B cell (primary cell): ENCODE measurements at regions not wholly inside any gene's neighbourhood (a gene's known extent, or its start where the extent isn't known, plus 50 kb on each side); places are given as distances from the start of the nearest gene placed in this dataset.
"Not testable (repeated sequence)": the region's sequence is repeated elsewhere in the genome, so short reads cannot be mapped to it uniquely, and the experiment has no call there.

ENCODE experiments used
- ATAC-seq: fragments of 200-7000 bp; cut with Tn5 transposase; one replicate; pipeline ENCODE4 v1.10.0; 2021; ENCODE audit warnings: low read depth, mild to moderate bottlenecking, moderate number of reproducible peaks, moderate library complexity
- CTCF ChIA-PET: fragments of 350-600 bp; sonication (Branson Sonifier 250); formaldehyde crosslinking; loops from one replicate; lab custom pipeline; 2021; ENCODE audit warnings: antibody characterized with exemption, inconsistent platforms; lab: Charles Lee
- POLR2A ChIA-PET: fragments of 350-600 bp; sonication (Branson Sonifier 250); formaldehyde crosslinking; loops from one replicate; lab custom pipeline; 2021; ENCODE audit warnings: antibody characterized with exemption; lab: Charles Lee
- DNase-seq: peaks from one replicate; pipeline ENCODE4 v3.0.0; 2013
- H2AFZ ChIP-seq: 2 replicates; pipeline ENCODE4 v1.6.1; 2012; ENCODE audit warnings: mild to moderate bottlenecking, low read depth, low read length; ENCODE audit not compliant: insufficient read depth, poor library complexity, severe bottlenecking
- H3K27ac ChIP-seq, 2 donors: 1 replicate in 1 of 2; 2 replicates in 1 of 2; pipeline ENCODE4 v1.5.1; 2012 to 2013; ENCODE audit warnings: low read length in 2 of 2, mild to moderate bottlenecking in 2 of 2, moderate library complexity in 1 of 2
- H3K27me3 ChIP-seq, 4 experiments: fragments of 200-600 bp in 1 of 4; sonication (generic) in 1 of 4; replicated peaks in 1 of 4; 1 replicate in 2 of 4; 2 replicates in 2 of 4; pipeline versions ENCODE4 v1.6.1 to v1.7.0; 2013 to 2016; ENCODE audit warnings: low read length in 3 of 4, mild to moderate bottlenecking in 2 of 4, mixed read lengths in 1 of 4, moderate library complexity in 1 of 4; ENCODE audit not compliant: insufficient read depth in 4 of 4, control insufficient read depth in 3 of 4; ENCODE audit errors: control extremely low read depth in 1 of 4
- H3K36me3 ChIP-seq, 2 experiments: replicated peaks in 1 of 2; 1 replicate in 1 of 2; 2 replicates in 1 of 2; pipeline versions ENCODE4 v1.6.1 to v1.7.1; 2013; ENCODE audit warnings: low read length in 1 of 2; ENCODE audit not compliant: insufficient read depth in 2 of 2, control insufficient read depth in 1 of 2; ENCODE audit errors: control extremely low read depth in 1 of 2, extremely low read depth in 1 of 2
- H3K4me1 ChIP-seq, 2 donors: fragments of 200-600 bp in 1 of 2; sonication (generic) in 1 of 2; 1 replicate in 1 of 2; 2 replicates in 1 of 2; pipeline versions ENCODE4 v1.5.1 to v1.6.1; 2013 to 2017; ENCODE audit warnings: low read length in 2 of 2; ENCODE audit not compliant: control insufficient read depth in 2 of 2, insufficient read depth in 2 of 2
- H3K4me2 ChIP-seq: replicated peaks from 2 replicates; pipeline ENCODE3; 2012; ENCODE audit warnings: mild to moderate bottlenecking, low read depth, low read length; ENCODE audit not compliant: poor library complexity, severe bottlenecking
- H3K4me3 ChIP-seq, 5 experiments: fragments of 200-600 bp in 1 of 5; sonication (generic) in 1 of 5; 1 replicate in 3 of 5; 2 replicates in 2 of 5; pipeline versions ENCODE4 v1.5.1 to v1.7.0; 2011 to 2016; ENCODE audit warnings: low read length in 4 of 5, mild to moderate bottlenecking in 4 of 5, low read depth in 2 of 5, control low read depth in 1 of 5, moderate library complexity in 1 of 5; ENCODE audit not compliant: insufficient read depth in 1 of 5; ENCODE audit errors: control extremely low read depth in 1 of 5, extremely low read depth in 1 of 5
- H3K79me2 ChIP-seq: fragments of 200-600 bp; sonication (generic); one replicate; pipeline ENCODE4 v1.6.0; 2016; ENCODE audit warnings: low read length; ENCODE audit not compliant: control insufficient read depth, insufficient read depth
- H3K9ac ChIP-seq: fragments of 200-600 bp; sonication (generic); 2 replicates; pipeline ENCODE4 v1.6.1; 2017; ENCODE audit warnings: mild to moderate bottlenecking, low read length, moderate library complexity
- H3K9me3 ChIP-seq, 3 donors: one replicate each; pipeline versions ENCODE4 v1.6.1 to v1.7.1; 2013; ENCODE audit warnings: low read length in 2 of 3; ENCODE audit not compliant: control insufficient read depth in 2 of 3, insufficient read depth in 1 of 3; ENCODE audit errors: control extremely low read depth in 1 of 3
- H4K20me1 ChIP-seq: 2 replicates; pipeline ENCODE4 v1.6.0; 2012; ENCODE audit warnings: mild to moderate bottlenecking, low read length; ENCODE audit not compliant: insufficient read depth, control insufficient read depth, poor library complexity, severe bottlenecking
- H3K27ac Mint-ChIP-seq: one replicate; pipeline ENCODE4 v1.8.0; 2021; ENCODE audit warnings: mixed read lengths
- H3K27me3 Mint-ChIP-seq: one replicate; pipeline ENCODE4 v1.8.0; 2021; ENCODE audit warnings: mixed read lengths
- H3K4me1 Mint-ChIP-seq: one replicate; pipeline ENCODE4 v1.8.0; 2021; ENCODE audit warnings: mixed read lengths
- H3K4me3 Mint-ChIP-seq: one replicate; pipeline ENCODE4 v1.8.0; 2021; ENCODE audit warnings: mixed read lengths
- H3K9me3 Mint-ChIP-seq: one replicate; pipeline ENCODE4 v1.8.0; 2022; ENCODE audit warnings: mixed read lengths; ENCODE audit not compliant: insufficient read depth
- EZH2 ChIP-seq: IDR thresholded peaks from 2 replicates; pipeline ENCODE4 v1.6.1; 2012; ENCODE audit warnings: borderline replicate concordance, low read depth, mild to moderate bottlenecking, moderate library complexity, low read length; ENCODE audit not compliant: insufficient read depth, poor library complexity, severe bottlenecking
- WGBS: methylation state at CpG from one replicate; pipeline ENCODE4 v1.1.5; 2013; ENCODE audit warnings: missing lambda C conversion rate; ENCODE audit not compliant: insufficient coverage; 5-methylcytosine and 5-hydroxymethylcytosine counted together
- intact Hi-C: fragments of 100-400 bp; cut with micrococcal nuclease; formaldehyde crosslinking; loops from one replicate; pipeline ENCODE4 v1.10.0; 2022
- TF ChIP-seq, protein P1 (sequence below): fragments of 200-600 bp; IDR thresholded peaks from one replicate; pipeline ENCODE4 v1.8.0; 2022; ENCODE audit warnings: antibody characterized with exemption, mild to moderate bottlenecking

DNA sequence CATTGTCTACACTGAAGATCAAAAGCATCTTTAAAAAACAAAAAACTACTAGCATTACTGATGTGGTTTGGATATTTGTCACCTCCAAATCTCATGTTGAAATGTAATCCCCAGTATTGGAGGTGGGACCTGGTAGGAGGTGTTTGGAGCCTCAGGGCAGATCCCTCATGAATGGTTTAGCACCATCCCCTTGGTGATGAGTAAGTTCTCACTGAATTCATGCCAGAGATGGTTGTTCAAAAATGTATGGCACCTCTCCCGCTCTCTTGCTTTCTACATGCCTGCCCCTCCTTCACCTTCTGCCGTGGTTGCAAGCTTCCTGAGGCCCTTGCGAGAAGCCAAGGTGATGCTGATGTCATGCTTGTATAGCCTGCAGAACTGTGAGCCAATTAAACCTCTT, 136.6 kb upstream of the FHIT start:
- Histone ChIP-seq H3K4me2 (no peak overlapping the region), H3K27me3 (no peaks in the 10 kb centered on the region), H4K20me1 (no peaks in the 10 kb centered on the region), H3K4me1 (no peaks in the 10 kb centered on the region), H3K79me2 (no peaks in the 10 kb centered on the region), H3K36me3 (no peaks in the 10 kb centered on the region), H3K4me3 (no peak overlapping the region), H3K9ac (no peak overlapping the region), H2AFZ (no peak overlapping the region), H3K27ac (no peak overlapping the region), H3K9me3 (peaks cover 0 to 8% (median 1%) of the 10 kb centered on the region in 3 donors)
- POLR2A ChIA-PET: no interaction called here
- DNase-seq (no peak), ATAC-seq (no peak)
- Mint-ChIP-seq H3K4me3 (no peak overlapping the region), H3K27me3 (peaks cover under 1% of the 10 kb centered on the region), H3K9me3 (no peaks in the 10 kb centered on the region), H3K27ac (no peak overlapping the region), H3K4me1 (no peaks in the 10 kb centered on the region)
- CTCF ChIA-PET: no interaction called here
- WGBS: 100% methylated on average over 1 of the region's 3 CpGs
- intact Hi-C loops: no loop called here
- no peak for TF ChIP-seq EZH2
- TF ChIP-seq, protein P1, sequence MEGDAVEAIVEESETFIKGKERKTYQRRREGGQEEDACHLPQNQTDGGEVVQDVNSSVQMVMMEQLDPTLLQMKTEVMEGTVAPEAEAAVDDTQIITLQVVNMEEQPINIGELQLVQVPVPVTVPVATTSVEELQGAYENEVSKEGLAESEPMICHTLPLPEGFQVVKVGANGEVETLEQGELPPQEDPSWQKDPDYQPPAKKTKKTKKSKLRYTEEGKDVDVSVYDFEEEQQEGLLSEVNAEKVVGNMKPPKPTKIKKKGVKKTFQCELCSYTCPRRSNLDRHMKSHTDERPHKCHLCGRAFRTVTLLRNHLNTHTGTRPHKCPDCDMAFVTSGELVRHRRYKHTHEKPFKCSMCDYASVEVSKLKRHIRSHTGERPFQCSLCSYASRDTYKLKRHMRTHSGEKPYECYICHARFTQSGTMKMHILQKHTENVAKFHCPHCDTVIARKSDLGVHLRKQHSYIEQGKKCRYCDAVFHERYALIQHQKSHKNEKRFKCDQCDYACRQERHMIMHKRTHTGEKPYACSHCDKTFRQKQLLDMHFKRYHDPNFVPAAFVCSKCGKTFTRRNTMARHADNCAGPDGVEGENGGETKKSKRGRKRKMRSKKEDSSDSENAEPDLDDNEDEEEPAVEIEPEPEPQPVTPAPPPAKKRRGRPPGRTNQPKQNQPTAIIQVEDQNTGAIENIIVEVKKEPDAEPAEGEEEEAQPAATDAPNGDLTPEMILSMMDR: no peak

DNA sequence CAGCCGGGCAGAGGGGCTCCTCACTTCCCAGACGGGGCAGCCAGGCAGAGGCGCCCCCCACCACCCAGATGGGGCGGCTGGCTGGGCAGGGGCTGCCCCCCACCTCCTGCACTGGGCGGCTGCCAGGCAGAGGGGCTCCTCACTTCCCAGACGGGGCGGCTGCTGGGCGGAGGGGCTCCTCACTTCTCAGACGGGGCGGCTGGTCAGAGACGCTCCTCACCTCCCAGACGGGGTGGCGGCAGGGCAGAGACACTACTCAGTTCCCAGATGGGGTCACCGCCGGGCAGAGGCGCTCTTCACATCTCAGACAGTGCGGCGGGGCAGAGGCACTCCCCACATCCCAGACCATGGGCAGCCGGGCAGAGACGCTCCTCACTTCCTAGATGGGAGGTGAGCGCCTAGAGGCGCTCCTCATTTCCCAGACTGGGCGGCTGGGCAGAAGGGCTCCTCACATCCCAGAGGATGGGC, 142.3 kb upstream of the FHIT start:
- H4K20me1 ChIP-seq, H3K36me3 ChIP-seq, H3K27me3 ChIP-seq, CTCF ChIA-PET, H3K4me1 Mint-ChIP-seq, H3K27ac Mint-ChIP-seq, H3K9ac ChIP-seq, H2AFZ ChIP-seq, POLR2A ChIA-PET, H3K79me2 ChIP-seq, H3K4me3 ChIP-seq, H3K4me2 ChIP-seq, DNase-seq, H3K4me3 Mint-ChIP-seq, ATAC-seq, intact Hi-C loops, H3K27ac ChIP-seq, H3K4me1 ChIP-seq, H3K27me3 Mint-ChIP-seq, H3K9me3 Mint-ChIP-seq: not testable (repeated sequence)
- over 99% methylated on average over 17 of the region's 23 CpGs for WGBS
- H3K9me3 ChIP-seq: peaks cover 1 to 23% (median 2%) of the 10 kb centered on the region in 3 donors
